SIG-M5 treated with dmso at 0.1 percent for 504 hours (cell line): ENCODE measurements at regions not wholly inside any gene's neighbourhood (a gene's known extent, or its start where the extent isn't known, plus 50 kb on each side); places are given as distances from the start of the nearest gene placed in this dataset.
"Not testable (repeated sequence)": the region's sequence is repeated elsewhere in the genome, so short reads cannot be mapped to it uniquely, and the experiment has no call there.

ENCODE experiments used
- DNase-seq: peaks from one replicate; lab custom pipeline; 2025; ENCODE audit not compliant: unreplicated experiment; lab: John Stamatoyannopoulos, UW

- no peak for DNase-seq
Measured at GRCh38 chr16:8130197-8130596, 460.1 kb downstream of the TMEM114 start.

- DNase-seq = no peak
Measured at GRCh38 chr16:8127070-8127469, 463.2 kb downstream of the TMEM114 start.

- no peak for DNase-seq
Measured at GRCh38 chr16:8126313-8126712, 464.0 kb downstream of the TMEM114 start.

GRCh38 chr16:8120001-8120400 lies 470.3 kb downstream of the TMEM114 start:
- no peak for DNase-seq

DNA sequence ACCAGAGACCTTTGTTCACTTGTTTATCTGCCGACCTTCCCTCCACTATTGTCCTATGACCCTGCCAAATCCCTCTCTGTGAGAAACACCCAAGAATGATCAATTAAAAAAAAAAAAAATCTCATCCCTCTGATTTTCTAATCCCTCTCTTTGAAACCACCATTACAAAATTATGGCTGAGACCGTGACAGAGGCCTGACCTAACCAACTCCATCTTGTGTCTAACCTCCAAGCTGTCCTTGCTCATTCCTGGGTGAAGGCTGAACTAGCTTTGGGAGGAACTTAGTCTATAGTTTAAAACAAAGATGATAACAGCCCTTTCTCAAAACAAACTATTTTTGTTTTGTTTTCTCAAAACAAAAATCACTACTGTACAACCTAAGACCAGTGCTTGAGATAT lies 474.5 kb downstream of the TMEM114 start:
- no peak for DNase-seq

GRCh38 chr16:8114941-8115340 lies 475.4 kb downstream of the TMEM114 start:
- DNase-seq = not testable (repeated sequence)

GRCh38 chr16:8113843-8114242 lies 476.5 kb downstream of the TMEM114 start:
- no peak for DNase-seq

DNA sequence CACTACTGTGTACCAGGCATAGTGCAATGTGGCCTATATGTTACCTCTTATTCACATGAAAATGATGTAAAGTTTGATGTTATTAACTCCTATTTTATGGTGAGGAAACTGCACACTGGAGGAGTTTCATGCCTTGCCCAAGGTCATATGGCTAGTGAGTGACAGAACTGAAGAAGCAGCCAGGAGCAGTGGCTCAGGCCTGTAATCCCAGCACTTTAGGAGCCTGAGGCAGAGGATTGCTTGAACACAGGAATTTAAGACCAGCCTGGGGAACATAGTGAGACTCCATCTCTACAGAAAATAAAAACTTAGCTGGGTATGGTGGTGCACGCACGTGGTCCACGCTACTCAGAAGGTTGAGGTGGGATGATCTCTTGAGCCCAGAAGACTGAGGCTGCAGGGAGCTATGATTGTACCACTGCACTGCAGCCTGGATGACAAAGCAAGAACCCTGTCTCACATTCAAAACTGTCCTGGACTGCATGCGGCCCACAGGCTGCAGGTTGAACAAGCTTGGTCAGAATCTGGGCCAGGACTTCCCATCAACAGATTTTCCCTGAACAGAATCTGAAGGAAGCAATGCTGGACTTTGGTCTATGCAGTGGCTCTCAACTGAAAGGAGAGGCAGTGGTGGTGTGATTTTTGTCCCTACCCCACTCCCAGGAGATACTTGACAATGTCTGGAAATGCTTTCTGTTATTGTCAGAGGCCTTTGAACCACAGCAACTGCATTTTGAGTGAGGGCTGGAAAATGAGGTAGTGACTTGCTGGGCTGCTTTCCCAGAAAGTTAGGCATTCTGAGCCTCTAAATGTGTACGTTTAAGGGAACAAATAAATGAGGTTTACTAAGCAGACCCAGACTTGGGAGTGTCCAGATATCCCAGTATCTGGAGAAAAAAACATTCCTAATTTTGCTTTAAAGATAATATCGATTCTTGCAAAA lies 479.5 kb downstream of the TMEM114 start:
- no peak for DNase-seq

DNA sequence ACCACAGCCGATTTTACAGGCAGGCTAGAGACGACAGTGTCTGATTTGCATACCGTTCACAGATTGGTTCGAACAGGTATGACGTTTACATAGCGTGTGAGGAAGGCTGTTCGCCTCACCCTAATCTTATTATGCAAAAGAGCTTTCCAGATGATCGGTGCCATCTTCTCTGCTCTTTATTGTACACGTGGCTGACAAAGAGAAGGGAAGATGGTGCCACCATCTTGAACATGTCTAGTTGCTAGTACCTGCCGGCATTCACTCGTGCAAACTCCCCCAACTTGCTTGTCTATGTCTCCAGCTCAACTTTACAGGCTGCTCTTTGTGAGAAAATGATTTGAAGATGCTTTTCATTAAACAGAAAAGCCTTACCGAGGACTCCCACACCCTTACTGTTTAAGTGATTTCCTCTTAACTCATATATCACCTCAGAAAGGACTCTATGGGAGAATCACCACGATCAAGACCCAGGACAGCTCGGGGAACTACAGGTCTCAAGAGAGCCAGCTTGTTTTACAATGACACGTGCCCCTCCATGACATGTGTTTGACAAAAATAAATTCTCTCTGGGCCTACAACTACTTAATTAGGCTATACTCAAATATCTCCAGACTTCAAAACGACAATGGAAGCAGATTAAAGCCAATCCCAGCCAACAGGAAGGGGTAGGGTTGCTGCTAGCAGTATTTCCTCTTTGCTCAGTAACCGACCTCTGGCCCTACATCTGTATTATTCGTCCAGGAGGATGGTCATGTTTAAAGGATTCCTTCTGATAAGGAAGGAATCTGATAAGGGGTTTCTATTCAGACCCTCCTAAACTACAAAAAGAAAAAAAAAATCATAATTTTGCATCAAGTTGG lies 480.6 kb downstream of the TMEM114 start:
- DNase-seq = no peak

DNA sequence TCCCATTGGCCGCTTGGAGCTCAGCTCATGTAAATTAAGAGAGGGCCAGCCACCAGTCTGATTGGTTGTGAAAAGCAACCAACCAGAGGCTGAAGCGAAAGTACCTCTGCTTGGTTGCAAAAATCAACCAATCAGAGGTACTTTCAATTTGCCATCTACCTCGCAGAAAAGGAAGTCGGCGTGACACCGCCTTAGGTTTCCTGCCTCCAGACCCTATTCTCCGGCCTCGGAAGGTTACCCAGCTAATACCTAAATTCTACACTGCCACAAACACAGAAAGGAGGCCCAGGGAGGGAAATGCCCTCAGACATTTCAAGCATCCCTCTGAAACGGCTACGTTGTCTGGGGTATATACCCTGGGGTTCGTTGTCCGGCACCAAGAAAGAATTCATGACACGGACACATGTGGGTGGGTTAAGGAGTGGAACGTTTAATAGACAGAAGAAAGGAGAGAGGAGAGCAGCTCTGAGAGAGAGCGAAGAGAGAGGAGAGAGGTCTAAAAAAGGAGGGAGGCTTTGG lies 481.3 kb downstream of the TMEM114 start:
- no peak for DNase-seq

DNA sequence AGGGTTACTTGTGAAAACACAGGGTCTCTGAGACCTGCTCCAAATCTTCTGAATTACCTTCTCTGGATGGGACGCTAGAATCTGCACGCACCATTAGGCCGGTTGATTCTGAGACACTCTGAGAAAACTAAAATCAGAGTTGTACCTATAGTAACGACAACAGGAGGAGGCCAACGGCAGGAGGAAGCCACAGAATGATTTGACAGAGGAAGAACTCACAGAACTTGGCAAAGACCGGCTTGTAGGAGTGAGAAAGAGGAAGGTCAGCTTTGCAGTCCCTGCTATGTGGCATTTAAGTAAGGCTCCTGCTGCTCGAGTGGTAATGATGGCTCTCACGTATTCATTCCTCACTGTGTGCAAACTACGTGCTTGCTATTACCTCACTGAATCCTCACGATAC lies 483.0 kb downstream of the TMEM114 start:
- DNase-seq = no peak

DNA sequence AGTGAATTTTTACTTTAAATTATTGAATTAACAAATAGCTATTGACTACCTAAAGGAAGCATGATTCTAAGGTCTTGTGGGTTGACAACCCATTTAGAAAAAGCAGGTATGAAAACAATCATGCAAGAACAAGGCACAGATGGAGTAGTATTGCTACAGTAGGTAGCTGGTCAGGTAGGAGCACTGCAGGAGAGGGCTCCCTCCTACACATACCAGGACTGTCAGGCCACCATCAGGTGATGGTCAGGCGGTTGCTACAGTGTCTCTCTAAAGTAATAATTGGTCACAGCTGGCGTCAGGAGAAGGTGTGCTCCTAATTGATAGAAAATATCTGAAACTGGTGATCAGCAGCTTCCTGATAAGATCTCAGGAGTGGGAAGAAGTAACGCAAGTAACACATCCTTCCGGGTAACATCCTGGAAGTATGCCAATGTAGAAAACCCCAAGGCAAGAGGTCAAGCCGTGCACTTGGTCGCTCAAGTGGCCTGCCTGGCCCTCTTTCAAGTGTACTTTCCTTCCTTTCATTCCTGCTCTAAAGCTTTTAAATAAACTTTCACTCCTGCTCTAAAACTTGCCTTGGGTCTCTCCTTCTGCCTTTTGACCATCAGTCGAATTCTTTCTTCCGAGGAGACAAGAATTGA lies 486.5 kb downstream of the TMEM114 start:
- DNase-seq = no peak

GRCh38 chr16:8099586-8099985 lies 490.7 kb downstream of the TMEM114 start:
- no peak for DNase-seq

DNA sequence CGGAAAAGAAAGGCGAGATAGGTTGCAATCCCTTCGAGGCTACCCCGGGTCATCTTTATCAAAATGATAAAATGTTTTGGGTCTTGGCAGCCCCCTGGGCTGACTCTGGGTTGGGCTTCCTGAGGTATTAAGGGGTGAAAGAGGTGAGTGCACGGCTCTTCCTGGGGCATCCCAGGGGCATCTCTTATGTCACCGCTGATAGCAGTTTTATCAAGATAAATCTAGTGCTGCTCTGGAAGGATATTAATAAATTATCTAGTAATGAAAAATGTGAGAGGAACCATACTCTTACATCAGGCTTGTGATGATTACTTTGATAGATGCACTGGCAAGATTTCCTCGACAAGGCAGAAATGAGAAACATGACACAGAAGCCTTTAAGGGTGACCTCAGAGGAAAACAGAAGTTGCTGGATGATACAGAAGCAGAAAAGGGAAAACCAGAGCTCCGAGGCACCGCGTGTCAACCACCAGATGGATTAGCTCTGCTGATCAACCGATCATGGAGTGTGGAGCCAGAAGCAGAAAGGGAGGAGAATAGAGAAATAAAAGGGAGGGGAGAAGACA lies 491.3 kb downstream of the TMEM114 start:
- DNase-seq = no peak

GRCh38 chr16:8096211-8096610 lies 494.1 kb downstream of the TMEM114 start:
- no peak for DNase-seq

DNA sequence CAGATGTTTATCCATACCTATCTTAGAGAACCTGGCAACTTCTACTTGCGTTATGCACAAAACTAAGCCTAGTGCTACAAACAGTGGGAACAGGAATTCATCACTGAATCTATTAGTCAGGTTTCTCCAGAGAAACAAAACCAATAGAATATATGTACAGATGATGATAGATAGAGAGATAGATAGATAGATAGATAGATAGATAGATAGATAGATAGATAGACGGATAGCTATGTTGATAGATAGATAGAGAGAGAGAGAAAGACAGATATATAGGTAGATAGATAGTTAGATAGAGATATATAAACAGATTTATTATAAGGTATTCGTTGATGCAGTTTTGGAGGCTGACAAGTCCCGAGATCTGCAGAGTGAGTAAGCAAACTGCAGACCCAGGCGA lies 495.6 kb downstream of the TMEM114 start:
- DNase-seq = no peak

GRCh38 chr16:8088820-8089338 lies 501.4 kb downstream of the TMEM114 start:
- DNase-seq = no peak

DNA sequence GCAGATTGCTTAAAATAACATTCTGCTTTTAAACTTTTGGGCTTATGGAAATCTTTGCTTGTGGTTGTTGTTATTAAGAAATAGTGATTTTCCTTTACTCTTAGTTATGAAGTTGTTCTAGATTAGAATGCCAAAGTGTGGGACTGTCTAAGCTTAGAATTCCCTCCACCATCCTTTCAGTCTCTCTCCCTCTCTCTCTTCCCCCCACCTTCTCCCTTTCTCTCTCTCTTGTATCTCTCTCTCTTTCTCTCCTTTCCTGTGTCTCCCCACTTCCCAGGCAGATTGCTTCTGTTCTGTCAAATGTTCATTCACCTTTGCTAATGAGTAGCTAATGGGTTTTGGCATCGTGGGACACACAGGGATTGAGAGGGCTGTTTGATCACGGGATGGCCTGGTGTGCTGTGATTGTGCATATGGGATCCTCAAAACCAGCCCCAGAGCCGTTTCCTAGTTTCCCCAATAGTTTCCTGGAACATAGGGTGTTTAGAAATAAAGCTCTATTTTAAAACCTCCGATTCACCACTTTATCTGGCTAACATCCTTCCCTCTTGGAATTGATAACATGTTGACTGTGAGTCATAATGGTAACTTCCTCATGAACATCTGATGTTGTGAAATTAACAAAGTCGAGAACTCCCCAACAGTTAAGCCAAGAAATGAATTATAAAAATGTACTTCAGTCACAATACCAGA lies 502.6 kb downstream of the TMEM114 start:
- no peak for DNase-seq

DNA sequence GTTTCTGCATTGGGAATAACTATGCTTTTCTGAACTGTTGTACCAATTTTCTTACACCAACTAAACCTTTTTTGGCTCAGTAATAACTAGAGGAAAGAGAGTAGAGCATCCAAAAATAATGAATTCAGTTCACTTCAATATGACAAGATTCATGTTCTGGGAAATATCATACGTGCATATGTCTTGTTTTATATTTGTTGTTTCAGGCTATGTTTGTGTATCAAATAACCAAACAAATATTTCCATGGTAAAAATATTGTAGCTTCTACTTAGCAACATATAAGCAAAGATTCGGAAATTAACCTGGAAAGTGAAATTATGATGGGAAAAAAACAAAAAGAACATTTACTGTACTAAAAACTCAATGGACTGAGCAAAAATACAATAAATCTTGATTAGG lies 503.2 kb downstream of the TMEM114 start:
- no peak for DNase-seq

- no peak for DNase-seq
Measured at GRCh38 chr16:8084882-8085281, 505.4 kb downstream of the TMEM114 start.
